PC-3 (cell line): ENCODE measurements at regions not wholly inside any gene's neighbourhood (a gene's known extent, or its start where the extent isn't known, plus 50 kb on each side); places are given as distances from the start of the nearest gene placed in this dataset.

Experiments used
- ATAC-seq: fragments of 200-7000 bp; cut with Tn5 transposase; 2 replicates; pipeline ENCODE4 v1.9.1; 2020; ENCODE audit warnings: mild to moderate bottlenecking, moderate library complexity
- BruUV-seq: library from RNA; stranded (reverse); fragments of 400-500 nt; replicated peaks from 2 replicates; lab custom pipeline; 2021; lab: Mats Ljungman, UMichigan
- CTCF ChIA-PET: fragments of 300-600 bp; sonication (Branson Sonifier 250); formaldehyde crosslinking; loops from one replicate; lab custom pipeline; 2022; ENCODE audit warnings: antibody characterized with exemption; lab: Charles Lee
- POLR2A ChIA-PET: fragments of 300-600 bp; sonication (Branson Sonifier 250); formaldehyde crosslinking; loops from one replicate; lab custom pipeline; 2022; ENCODE audit warnings: antibody characterized with exemption; ENCODE audit not compliant: unreplicated experiment; lab: Charles Lee
- DNase-seq: peaks from one replicate; pipeline ENCODE4 v3.0.0-alpha.2; 2015
- H2AFZ ChIP-seq: fragments of 300-600 bp; sonication (generic); 2 replicates; pipeline ENCODE4 v1.6.0; 2016; ENCODE audit warnings: antibody characterized with exemption, low read length
- H3F3A ChIP-seq: fragments of 300-600 bp; sonication (generic); one replicate; pipeline ENCODE4 v1.6.0; 2017; ENCODE audit warnings: antibody characterized with exemption, low read length, control low read depth, mild to moderate bottlenecking; ENCODE audit not compliant: unreplicated experiment
- H3K27ac ChIP-seq: fragments of 300-600 bp; sonication (generic); 2 replicates; pipeline ENCODE4 v1.5.1; 2016; ENCODE audit warnings: mild to moderate bottlenecking, low read length
- H3K27me3 ChIP-seq: fragments of 300-600 bp; sonication (generic); 2 replicates; pipeline ENCODE4 v1.6.1; 2016; ENCODE audit warnings: low read length, mixed read lengths
- H3K36me3 ChIP-seq: fragments of 300-600 bp; sonication (generic); 2 replicates; pipeline ENCODE4 v1.6.1; 2016; ENCODE audit warnings: low read depth, mixed run types, low read length, mixed read lengths
- H3K4me1 ChIP-seq: fragments of 300-600 bp; sonication (generic); 2 replicates; pipeline ENCODE4 v1.5.1; 2016; ENCODE audit warnings: low read length; ENCODE audit not compliant: insufficient read depth
- H3K4me2 ChIP-seq: fragments of 300-600 bp; sonication (generic); 2 replicates; pipeline ENCODE4 v1.6.0; 2016; ENCODE audit warnings: low read length
- H3K4me3 ChIP-seq: fragments of 300-600 bp; sonication (generic); 2 replicates; pipeline ENCODE4 v1.5.1; 2016; ENCODE audit warnings: mild to moderate bottlenecking, low read length, mixed read lengths
- H3K79me2 ChIP-seq: fragments of 300-600 bp; sonication (generic); 2 replicates; pipeline ENCODE4 v1.6.1; 2017; ENCODE audit warnings: low read length, mixed read lengths
- H3K9ac ChIP-seq: fragments of 300-600 bp; sonication (generic); 2 replicates; pipeline ENCODE4 v1.6.0; 2016; ENCODE audit warnings: mild to moderate bottlenecking, low read length
- H3K9me2 ChIP-seq: fragments of 300-600 bp; sonication (generic); replicated peaks from 2 replicates; pipeline ENCODE4 v1.6.1; 2016; ENCODE audit warnings: mixed run types, low read length, mixed read lengths
- H3K9me3 ChIP-seq: fragments of 300-600 bp; sonication (generic); 2 replicates; pipeline ENCODE4 v1.6.1; 2016; ENCODE audit warnings: low read length, mixed read lengths
- H4K20me1 ChIP-seq: fragments of 300-600 bp; sonication (generic); 2 replicates; pipeline ENCODE4 v1.6.1; 2016; ENCODE audit warnings: low read length, mixed read lengths
- CTCF ChIP-seq: fragments of 300-600 bp; sonication (generic); conservative IDR thresholded peaks from 2 replicates; pipeline ENCODE4 v1.5.1; 2017; ENCODE audit warnings: antibody characterized with exemption, low read depth, mild to moderate bottlenecking, low read length
- EZH2 ChIP-seq: fragments of 300-600 bp; sonication (generic); IDR thresholded peaks from one replicate; pipeline ENCODE4 v1.6.1; 2017; ENCODE audit warnings: antibody characterized with exemption, mild to moderate bottlenecking, low read length; ENCODE audit not compliant: unreplicated experiment
- EZH2phosphoT487 ChIP-seq: fragments of 300-600 bp; sonication (generic); IDR thresholded peaks from 2 replicates; pipeline ENCODE4 v1.6.1; 2018; ENCODE audit warnings: mild to moderate bottlenecking, antibody characterized with exemption, low read length, borderline replicate concordance
- intact Hi-C: fragments of 100-400 bp; cut with micrococcal nuclease; formaldehyde crosslinking; loops from 2 replicates; pipeline ENCODE4 v1.9.0; 2023

- intact Hi-C loops, result no loop called here
- H3K4me2 ChIP-seq, result no peak overlapping the region
- POLR2A ChIA-PET, result no interaction called here
- ATAC-seq (no peak), DNase-seq (no peak)
- no peak overlapping the region for H3K4me3 ChIP-seq
- no peak overlapping the region for H2AFZ ChIP-seq
- H3K27me3 ChIP-seq, result no peaks in the 10 kb centered on the region
- H3K79me2 ChIP-seq, result no peaks in the 10 kb centered on the region
- CTCF ChIA-PET, result no interaction called here
- no peak overlapping the region for H3K9ac ChIP-seq
- H3K27ac ChIP-seq, result no peak overlapping the region
- no peaks in the 10 kb centered on the region for H3K9me2 ChIP-seq
- H3K36me3 ChIP-seq, result no peaks in the 10 kb centered on the region
- no peaks in the 10 kb centered on the region for H3F3A ChIP-seq
- no TSS peak for BruUV-seq
- TF ChIP-seq EZH2phosphoT487 (no peak), CTCF (no peak), EZH2 (no peak)
- no peaks in the 10 kb centered on the region for H3K4me1 ChIP-seq
- no peaks in the 10 kb centered on the region for H4K20me1 ChIP-seq
- H3K9me3 ChIP-seq, result no peaks in the 10 kb centered on the region
Measured at GRCh38 chr9:81213456-81213855, 475.9 kb downstream of the TLE1 start.

GRCh38 chr9:81211741-81212140 is 477.6 kb downstream of the TLE1 start:
- Histone ChIP-seq H2AFZ (no peak overlapping the region), H3K9me3 (no peaks in the 10 kb centered on the region), H3K79me2 (no peaks in the 10 kb centered on the region), H3F3A (no peaks in the 10 kb centered on the region), H3K4me2 (no peak overlapping the region), H3K9ac (no peak overlapping the region), H3K4me1 (no peaks in the 10 kb centered on the region), H3K36me3 (no peaks in the 10 kb centered on the region), H3K27me3 (no peaks in the 10 kb centered on the region), H3K27ac (no peak overlapping the region), H3K9me2 (no peaks in the 10 kb centered on the region), H3K4me3 (no peak overlapping the region), H4K20me1 (no peaks in the 10 kb centered on the region)
- POLR2A ChIA-PET, result no interaction called here
- no TSS peak for BruUV-seq
- TF ChIP-seq EZH2phosphoT487, result no peak
- no peak for TF ChIP-seq CTCF
- ATAC-seq (no peak), DNase-seq (no peak)
- CTCF ChIA-PET, result no interaction called here
- intact Hi-C loops, result no loop called here

DNA sequence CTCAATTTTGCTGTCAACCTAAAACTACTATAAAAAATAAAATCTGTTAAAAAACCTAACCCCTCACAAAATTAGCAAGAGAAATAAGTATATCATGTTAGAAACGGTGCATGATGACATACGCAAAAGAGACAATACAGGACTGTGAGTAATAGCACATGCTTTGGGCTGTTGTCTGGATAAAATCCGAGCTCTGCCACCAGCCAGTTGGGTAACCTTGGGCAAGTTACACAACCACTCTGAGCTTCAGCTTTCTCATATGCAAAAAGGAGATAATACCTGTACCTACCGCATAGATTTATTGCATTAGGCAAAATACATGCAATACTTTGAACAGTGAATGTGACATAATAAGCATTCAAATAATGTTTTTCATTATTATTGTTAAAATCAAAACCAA is 481.7 kb downstream of the TLE1 start:
- no peaks in the 10 kb centered on the region for H3K9me2 ChIP-seq
- ChIA-PET POLR2A (no interaction called here), CTCF (no interaction called here)
- ATAC-seq, result no peak
- no peak overlapping the region for H3K4me2 ChIP-seq
- DNase-seq, result no peak
- no peak overlapping the region for H3K9ac ChIP-seq
- no peak overlapping the region for H3K4me3 ChIP-seq
- H2AFZ ChIP-seq, result no peak overlapping the region
- H3K79me2 ChIP-seq, result no peaks in the 10 kb centered on the region
- H4K20me1 ChIP-seq, result no peaks in the 10 kb centered on the region
- no peaks in the 10 kb centered on the region for H3F3A ChIP-seq
- H3K27me3 ChIP-seq, result no peaks in the 10 kb centered on the region
- no peaks in the 10 kb centered on the region for H3K36me3 ChIP-seq
- intact Hi-C loops, result no loop called here
- no peak for TF ChIP-seq CTCF
- no peak for TF ChIP-seq EZH2phosphoT487
- TF ChIP-seq EZH2, result no peak
- no peak overlapping the region for H3K27ac ChIP-seq
- no TSS peak for BruUV-seq
- H3K4me1 ChIP-seq, result no peaks in the 10 kb centered on the region; the same call in 1 of the 2 replicates
- no peaks in the 10 kb centered on the region for H3K9me3 ChIP-seq
